NB4 (cell line): ENCODE measurements at regions not wholly inside any gene's neighbourhood (a gene's known extent, or its start where the extent isn't known, plus 50 kb on each side); places are given as distances from the start of the nearest gene placed in this dataset.

Source experiments
- DNase-seq: peaks from one replicate; pipeline ENCODE4 v3.0.0; 2010; ENCODE audit warnings: low read depth
- H3K4me3 ChIP-seq: one replicate; pipeline ENCODE4 v1.5.1; 2011; ENCODE audit warnings: mild to moderate bottlenecking, low read depth, low read length, moderate library complexity
- CTCF ChIP-seq: IDR thresholded peaks from one replicate; pipeline ENCODE4 v1.5.1; 2012; ENCODE audit warnings: low read depth, low read length
- MAX ChIP-seq: IDR thresholded peaks from 2 replicates; pipeline ENCODE4 v1.6.1; 2011; ENCODE audit warnings: low read depth, low read length
- MYC ChIP-seq: IDR thresholded peaks from 2 replicates; pipeline ENCODE4 v1.6.1; 2011; ENCODE audit warnings: low read depth, low read length
- POLR2A ChIP-seq: IDR thresholded peaks from 2 replicates; pipeline ENCODE4 v1.6.1; 2011; ENCODE audit warnings: mild to moderate bottlenecking; ENCODE audit not compliant: insufficient read length; ENCODE audit errors: extremely low read depth

- TF ChIP-seq CTCF (no peak), MYC (no peak), POLR2A (no peak), MAX (no peak)
- no peak for DNase-seq
- H3K4me3 ChIP-seq = no peak overlapping the region
Observed at GRCh38 chr10:58052772-58053171, 214.9 kb downstream of the IPMK start.

GRCh38 chr10:58050575-58050974 lies 217.1 kb downstream of the IPMK start:
- TF ChIP-seq CTCF (no peak), MYC (no peak), MAX (no peak), POLR2A (no peak)
- no peak for DNase-seq
- H3K4me3 ChIP-seq = no peak overlapping the region

GRCh38 chr10:58048936-58049335 lies 218.8 kb downstream of the IPMK start:
- DNase-seq = no peak
- no peak for TF ChIP-seq CTCF
- TF ChIP-seq MAX = no peak
- TF ChIP-seq POLR2A = no peak
- no peak for TF ChIP-seq MYC
- no peak overlapping the region for H3K4me3 ChIP-seq

- TF ChIP-seq MYC (no peak), CTCF (no peak), MAX (no peak), POLR2A (no peak)
- no peak for DNase-seq
- H3K4me3 ChIP-seq = no peak overlapping the region
Observed at GRCh38 chr10:58044072-58044471, 223.6 kb downstream of the IPMK start.

GRCh38 chr10:58041901-58042300 lies 225.8 kb downstream of the IPMK start:
- no peak for TF ChIP-seq MYC
- no peak for TF ChIP-seq CTCF
- TF ChIP-seq POLR2A = no peak
- TF ChIP-seq MAX = no peak
- H3K4me3 ChIP-seq = no peak overlapping the region
- DNase-seq = no peak

GRCh38 chr10:58030208-58030607 lies 237.5 kb downstream of the IPMK start:
- H3K4me3 ChIP-seq = no peak overlapping the region
- TF ChIP-seq POLR2A (no peak), CTCF (no peak), MYC (no peak)
- no peak for DNase-seq
